OCI-LY7 (cell line): ENCODE measurements at regions not wholly inside any gene's neighbourhood (a gene's known extent, or its start where the extent isn't known, plus 50 kb on each side); places are given as distances from the start of the nearest gene placed in this dataset.

Experiments used
- BruUV-seq: library from RNA; stranded (reverse); fragments of 400-500 nt; replicated peaks from 2 replicates; lab custom pipeline; 2021; lab: Mats Ljungman, UMichigan
- CTCF ChIA-PET: fragments of 300-600 bp; sonication (Branson Sonifier 250); formaldehyde crosslinking; loops from one replicate; lab custom pipeline; 2022; ENCODE audit warnings: antibody characterized with exemption; ENCODE audit not compliant: unreplicated experiment; lab: Charles Lee
- POLR2A ChIA-PET: fragments of 300-600 bp; sonication (Branson Sonifier 250); formaldehyde crosslinking; loops from one replicate; lab custom pipeline; 2022; ENCODE audit warnings: antibody characterized with exemption; lab: Charles Lee
- DNase-seq: peaks from one replicate; pipeline ENCODE4 v3.0.0-alpha.2; 2015; ENCODE audit warnings: low spot score
- H2AFZ ChIP-seq: fragments of 200-600 bp; sonication (generic), shearing (Covaris generic); 2 replicates; pipeline ENCODE4 v1.6.1; 2014; ENCODE audit warnings: mild to moderate bottlenecking, antibody characterized with exemption, low read length, moderate library complexity
- H3K27ac ChIP-seq: fragments of 200-600 bp; sonication (generic); 2 replicates; pipeline ENCODE4 v1.5.1; 2014; ENCODE audit warnings: mixed run types, low read depth, mild to moderate bottlenecking, moderate library complexity, low read length, inconsistent platforms; ENCODE audit not compliant: poor library complexity, severe bottlenecking
- H3K36me3 ChIP-seq: fragments of 200-600 bp; sonication (generic); 2 replicates; pipeline ENCODE4 v1.6.1; 2014; ENCODE audit warnings: mild to moderate bottlenecking, antibody characterized with exemption, low read length, moderate library complexity, mixed read lengths; ENCODE audit not compliant: insufficient read depth
- H3K4me1 ChIP-seq: fragments of 200-600 bp; sonication (generic); 2 replicates; pipeline ENCODE4 v1.5.1; 2014; ENCODE audit warnings: mild to moderate bottlenecking, low read length; ENCODE audit not compliant: insufficient read depth, poor library complexity, severe bottlenecking
- H3K4me2 ChIP-seq: fragments of 200-600 bp; sonication (generic); 2 replicates; pipeline ENCODE4 v1.6.1; 2014; ENCODE audit warnings: mild to moderate bottlenecking, low read length
- H3K4me3 ChIP-seq: fragments of 200-600 bp; sonication (generic); 2 replicates; pipeline ENCODE4 v1.5.1; 2014; ENCODE audit warnings: mild to moderate bottlenecking, low read depth, low read length; ENCODE audit not compliant: poor library complexity, severe bottlenecking
- H3K79me2 ChIP-seq: fragments of 200-600 bp; sonication (generic); 2 replicates; pipeline ENCODE4 v1.6.1; 2016; ENCODE audit warnings: low read depth, mild to moderate bottlenecking, low read length, moderate library complexity, mixed read lengths; ENCODE audit not compliant: insufficient read depth
- H3K9me2 ChIP-seq: fragments of 200-600 bp; sonication (generic); 2 replicates; pipeline ENCODE4 v1.6.1; 2016; ENCODE audit warnings: mild to moderate bottlenecking, low read length, mixed read lengths; ENCODE audit not compliant: insufficient read depth
- H3K9me3 ChIP-seq: fragments of 200-600 bp; sonication (generic); 2 replicates; pipeline ENCODE4 v1.6.1; 2014; ENCODE audit warnings: mild to moderate bottlenecking, mixed run types, low read length, mixed read lengths
- H4K20me1 ChIP-seq: fragments of 200-600 bp; sonication (generic); 2 replicates; pipeline ENCODE4 v1.6.1; 2014; ENCODE audit warnings: mild to moderate bottlenecking, antibody characterized with exemption, low read length, moderate library complexity, mixed read lengths; ENCODE audit not compliant: insufficient read depth
- CTCF ChIP-seq: fragments of 200-600 bp; sonication (generic); conservative IDR thresholded peaks from 2 replicates; pipeline ENCODE4 v1.5.1; 2014; ENCODE audit warnings: mild to moderate bottlenecking, antibody characterized with exemption, low read length, moderate library complexity, mixed read lengths
- EZH2phosphoT487 ChIP-seq: fragments of 200-600 bp; sonication (generic); IDR thresholded peaks from 2 replicates; pipeline ENCODE4 v1.6.1; 2018; ENCODE audit warnings: low read depth, borderline replicate concordance, mild to moderate bottlenecking, mixed run types, antibody characterized with exemption, low read length, moderate library complexity, mixed read lengths
- intact Hi-C: fragments of 100-400 bp; cut with micrococcal nuclease; formaldehyde crosslinking; loops from one replicate; pipeline ENCODE4 v1.10.0; 2022; ENCODE audit not compliant: unreplicated experiment

- Histone ChIP-seq H3K27ac (no peak overlapping the region), H3K79me2 (no peaks in the 10 kb centered on the region), H3K4me1 (no peaks in the 10 kb centered on the region), H4K20me1 (no peaks in the 10 kb centered on the region), H3K36me3 (no peaks in the 10 kb centered on the region), H2AFZ (no peak overlapping the region), H3K4me2 (no peak overlapping the region), H3K9me2 (no peaks in the 10 kb centered on the region), H3K4me3 (no peak overlapping the region), H3K9me3 (no peaks in the 10 kb centered on the region)
- intact Hi-C loops = no loop called here
- no peak for DNase-seq
- no TSS peak for BruUV-seq
- ChIA-PET CTCF (no interaction called here), POLR2A (no interaction called here)
- no peak for TF ChIP-seq EZH2phosphoT487
- TF ChIP-seq CTCF = no peak
Observed at GRCh38 chr9:126031116-126031515, 283.9 kb downstream of the PBX3 start.

- Histone ChIP-seq H3K4me1 (no peaks in the 10 kb centered on the region), H3K36me3 (no peaks in the 10 kb centered on the region), H3K79me2 (no peaks in the 10 kb centered on the region), H3K9me2 (no peaks in the 10 kb centered on the region), H2AFZ (no peak overlapping the region), H3K9me3 (no peaks in the 10 kb centered on the region), H3K27ac (no peak overlapping the region), H3K4me2 (no peak overlapping the region), H3K4me3 (no peak overlapping the region), H4K20me1 (no peaks in the 10 kb centered on the region)
- no peak for DNase-seq
- ChIA-PET CTCF (no interaction called here), POLR2A (no interaction called here)
- intact Hi-C loops = no loop called here
- no TSS peak for BruUV-seq
- TF ChIP-seq CTCF (no peak), EZH2phosphoT487 (no peak)
Observed at GRCh38 chr9:126032135-126032534, 285.0 kb downstream of the PBX3 start.

- no peaks in the 10 kb centered on the region for H3K9me3 ChIP-seq
- no TSS peak for BruUV-seq
- intact Hi-C loops = no loop called here
- no peaks in the 10 kb centered on the region for H3K9me2 ChIP-seq
- DNase-seq = no peak
- TF ChIP-seq EZH2phosphoT487 = no peak
- TF ChIP-seq CTCF = no peak
- ChIA-PET POLR2A (no interaction called here), CTCF (no interaction called here)
- H3K79me2 ChIP-seq = no peaks in the 10 kb centered on the region
- no peaks in the 10 kb centered on the region for H4K20me1 ChIP-seq
- no peak overlapping the region for H3K27ac ChIP-seq
- no peak overlapping the region for H3K4me3 ChIP-seq
- no peak overlapping the region for H3K4me2 ChIP-seq
- H3K4me1 ChIP-seq = no peaks in the 10 kb centered on the region
- H2AFZ ChIP-seq = no peak overlapping the region
- H3K36me3 ChIP-seq = no peaks in the 10 kb centered on the region
Observed at GRCh38 chr9:126033318-126033717, 286.1 kb downstream of the PBX3 start.
